Uterus (tissue), 2 donors: ENCODE measurements at regions not wholly inside any gene's neighbourhood (a gene's known extent, or its start where the extent isn't known, plus 50 kb on each side); places are given as distances from the start of the nearest gene placed in this dataset.

ENCODE experiments used
- POLR2A ChIP-seq, 2 donors: fragments of 450-650 bp; IDR thresholded peaks; one replicate each; pipeline ENCODE4 v1.6.1; 2016; ENCODE audit warnings: antibody characterized with exemption in 2 of 2, mild to moderate bottlenecking in 1 of 2, moderate library complexity in 1 of 2
- TF ChIP-seq, protein P1 (sequence below), 4 experiments: fragments of 200-600 bp in 2 of 4; fragments of 450-650 bp in 2 of 4; sonication (generic) in 2 of 4; IDR thresholded peaks; one replicate each; pipeline ENCODE4 v1.5.1; 2016 to 2019; ENCODE audit warnings: antibody characterized with exemption in 4 of 4, mild to moderate bottlenecking in 2 of 4, moderate library complexity in 1 of 4

DNA sequence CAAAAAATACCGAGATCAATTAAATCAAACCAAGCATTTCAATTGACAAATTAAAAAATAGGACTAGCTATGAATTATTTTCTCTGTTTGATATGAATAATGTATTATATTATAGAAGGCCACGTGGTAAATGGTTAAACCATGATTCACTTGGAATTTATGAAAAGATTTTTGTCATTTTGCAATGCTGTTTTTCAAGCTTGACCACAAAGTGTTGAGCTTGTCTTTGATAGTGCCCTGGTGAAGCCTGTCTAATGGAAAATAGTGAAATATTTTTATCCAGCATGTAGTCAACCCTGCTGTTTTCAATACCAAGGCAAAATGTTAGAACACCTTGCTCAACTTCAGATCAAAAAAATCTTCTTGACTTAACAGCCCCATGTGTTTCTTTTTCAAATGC, 288.0 kb upstream of the PRMT6 start:
- TF ChIP-seq, protein P1, sequence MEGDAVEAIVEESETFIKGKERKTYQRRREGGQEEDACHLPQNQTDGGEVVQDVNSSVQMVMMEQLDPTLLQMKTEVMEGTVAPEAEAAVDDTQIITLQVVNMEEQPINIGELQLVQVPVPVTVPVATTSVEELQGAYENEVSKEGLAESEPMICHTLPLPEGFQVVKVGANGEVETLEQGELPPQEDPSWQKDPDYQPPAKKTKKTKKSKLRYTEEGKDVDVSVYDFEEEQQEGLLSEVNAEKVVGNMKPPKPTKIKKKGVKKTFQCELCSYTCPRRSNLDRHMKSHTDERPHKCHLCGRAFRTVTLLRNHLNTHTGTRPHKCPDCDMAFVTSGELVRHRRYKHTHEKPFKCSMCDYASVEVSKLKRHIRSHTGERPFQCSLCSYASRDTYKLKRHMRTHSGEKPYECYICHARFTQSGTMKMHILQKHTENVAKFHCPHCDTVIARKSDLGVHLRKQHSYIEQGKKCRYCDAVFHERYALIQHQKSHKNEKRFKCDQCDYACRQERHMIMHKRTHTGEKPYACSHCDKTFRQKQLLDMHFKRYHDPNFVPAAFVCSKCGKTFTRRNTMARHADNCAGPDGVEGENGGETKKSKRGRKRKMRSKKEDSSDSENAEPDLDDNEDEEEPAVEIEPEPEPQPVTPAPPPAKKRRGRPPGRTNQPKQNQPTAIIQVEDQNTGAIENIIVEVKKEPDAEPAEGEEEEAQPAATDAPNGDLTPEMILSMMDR (IDR thresholded peaks at IDR 0.05), result no peak
- no peak for TF ChIP-seq POLR2A (IDR thresholded peaks at IDR 0.05)
